ENCODE measurements at regions not wholly inside any gene's neighbourhood (a gene's known extent, or its start where the extent isn't known, plus 50 kb on each side); places are given as distances from the start of the nearest gene placed in this dataset.
"Not testable (repeated sequence)": the region's sequence is repeated elsewhere in the genome, so short reads cannot be mapped to it uniquely, and the experiment has no call there.

- TF ChIP-seq POLR2A (IDR thresholded peaks at IDR 0.05; ENCODE audit: low read depth, low read length), result no peak
- no peak for TF ChIP-seq POLR2AphosphoS5 (IDR thresholded peaks at IDR 0.05; ENCODE audit: low read depth, low read length)
- no peak for TF ChIP-seq TAF1 (IDR thresholded peaks at IDR 0.05; ENCODE audit: borderline replicate concordance, low read depth, low read length)
- no peak for FAIRE-seq
- DNase-seq (ENCODE audit: insufficient read length), result no peak
These were observed 114.0 kb downstream of the SLC38A4 start for GRCh38 chr12:46711756-46712155.

DNA sequence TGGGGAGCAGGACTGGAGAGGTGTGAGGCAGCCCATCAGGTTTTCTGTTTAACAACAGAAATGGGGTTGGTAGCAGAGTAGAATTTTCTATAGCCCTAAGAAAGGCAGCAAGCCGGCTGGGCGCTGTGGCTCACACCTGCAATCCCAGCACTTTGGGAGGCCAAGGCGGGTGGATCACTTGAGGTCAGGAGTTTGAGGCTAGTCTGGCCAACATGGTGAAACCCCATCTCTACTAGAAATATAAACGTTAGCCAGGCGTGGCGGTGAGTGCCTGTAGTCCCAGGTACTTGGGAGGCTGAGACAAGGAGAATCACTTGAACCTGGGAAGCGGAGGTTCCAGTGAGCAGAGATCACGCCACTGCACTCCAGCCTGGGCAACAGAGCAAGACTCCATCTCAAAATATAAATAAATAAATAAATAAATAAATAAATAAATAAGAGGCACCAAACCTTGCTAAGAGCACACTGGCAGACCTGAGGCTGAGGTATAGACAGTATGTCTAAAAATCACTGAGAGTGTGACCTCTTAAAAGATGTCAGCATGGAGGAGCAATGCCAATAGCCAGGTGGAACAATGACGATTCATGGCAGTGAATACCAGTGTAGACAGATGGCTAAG lies 115.6 kb downstream of the SLC38A4 start:
- no peak for DNase-seq (ENCODE audit: insufficient read length)
- no peak for FAIRE-seq
- TF ChIP-seq POLR2AphosphoS5 (IDR thresholded peaks at IDR 0.05; ENCODE audit: low read depth, low read length), result no peak
- no peak for TF ChIP-seq TAF1 (IDR thresholded peaks at IDR 0.05; ENCODE audit: borderline replicate concordance, low read depth, low read length)
- TF ChIP-seq POLR2A (IDR thresholded peaks at IDR 0.05; ENCODE audit: low read depth, low read length), result no peak

DNA sequence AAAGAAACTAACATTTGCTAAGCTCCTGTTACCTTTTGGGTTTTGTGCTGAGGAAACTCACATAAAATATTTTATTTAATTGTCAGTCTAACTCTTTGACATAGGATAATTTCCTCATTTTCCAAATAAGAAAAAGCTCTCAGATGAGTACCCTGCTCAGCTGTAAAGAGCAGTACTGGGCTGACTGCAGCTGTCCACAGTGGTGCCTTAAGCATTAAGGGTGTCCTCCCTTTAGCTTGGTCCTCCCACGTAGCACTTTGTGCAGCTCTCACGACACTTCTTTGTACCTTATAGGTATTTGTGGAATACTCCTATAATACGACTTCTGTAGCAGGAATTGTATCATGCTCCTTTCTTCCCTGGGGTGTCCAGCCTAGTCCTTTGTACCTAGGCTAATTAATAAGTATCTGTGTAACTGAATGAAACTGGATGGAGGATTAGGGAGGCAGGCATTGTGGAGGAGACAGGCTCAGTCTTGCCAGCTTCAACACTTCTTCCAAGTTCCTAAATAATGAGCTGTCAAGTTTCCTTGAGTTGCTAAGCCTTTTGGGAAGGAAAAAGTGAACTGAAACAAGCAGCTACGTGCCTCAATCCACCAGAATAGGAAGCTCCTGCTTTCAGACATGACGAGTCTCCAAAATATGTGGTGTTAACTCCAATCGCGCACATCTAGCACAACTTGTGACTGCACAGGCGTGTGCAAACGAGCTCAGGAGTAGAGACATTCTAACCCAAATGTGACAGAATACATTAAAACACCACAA lies 123.0 kb downstream of the SLC38A4 start:
- TF ChIP-seq POLR2A (IDR thresholded peaks at IDR 0.05; ENCODE audit: low read depth, low read length) (no peak), TAF1 (IDR thresholded peaks at IDR 0.05; ENCODE audit: borderline replicate concordance, low read depth, low read length) (no peak), POLR2AphosphoS5 (IDR thresholded peaks at IDR 0.05; ENCODE audit: low read depth, low read length) (no peak)
- FAIRE-seq, result no peak
- DNase-seq (ENCODE audit: insufficient read length), result no peak

DNA sequence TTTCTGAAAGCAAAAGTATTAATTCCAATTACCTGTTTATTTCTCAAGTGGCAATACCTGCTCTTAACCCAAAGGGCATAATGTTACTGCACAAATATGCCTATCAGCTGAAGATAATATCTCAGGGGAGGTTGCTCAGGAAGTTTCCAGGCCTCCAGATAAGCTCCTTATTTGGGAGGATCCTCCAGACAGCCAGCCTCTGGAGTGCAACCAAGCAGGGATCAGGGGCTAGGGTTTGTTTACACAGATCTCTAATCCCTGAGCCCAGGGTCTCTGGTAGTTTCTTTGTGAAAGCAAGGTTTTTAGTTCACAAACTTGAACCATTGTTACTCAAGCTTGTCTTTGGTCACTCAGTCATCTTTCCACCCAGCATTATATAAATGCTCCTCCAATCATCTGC lies 124.4 kb downstream of the SLC38A4 start:
- DNase-seq (ENCODE audit: insufficient read length), result no peak
- no peak for FAIRE-seq
- TF ChIP-seq TAF1 (IDR thresholded peaks at IDR 0.05; ENCODE audit: borderline replicate concordance, low read depth, low read length) (no peak), POLR2A (IDR thresholded peaks at IDR 0.05; ENCODE audit: low read depth, low read length) (no peak), POLR2AphosphoS5 (IDR thresholded peaks at IDR 0.05; ENCODE audit: low read depth, low read length) (no peak)

DNA sequence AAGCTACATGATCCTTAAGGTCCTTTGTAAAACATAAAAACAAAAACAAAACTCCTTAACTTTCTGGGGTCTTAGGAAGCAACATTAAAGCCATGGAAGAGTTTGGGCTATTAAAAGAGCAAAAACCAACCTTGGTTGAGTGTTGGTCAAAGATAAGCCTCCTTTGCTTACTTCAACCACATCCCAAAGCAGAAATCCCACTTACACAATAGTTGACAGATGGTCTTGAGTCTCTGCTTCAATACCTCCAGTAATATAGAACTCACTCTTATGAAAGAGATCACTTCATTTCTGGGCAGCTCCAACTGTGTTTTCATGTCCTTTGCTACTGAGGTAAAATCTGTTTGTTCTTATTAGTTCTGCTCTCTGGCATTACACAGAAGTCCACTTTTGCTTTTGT lies 125.8 kb downstream of the SLC38A4 start:
- no peak for FAIRE-seq
- TF ChIP-seq POLR2A (IDR thresholded peaks at IDR 0.05; ENCODE audit: low read depth, low read length) (no peak), TAF1 (IDR thresholded peaks at IDR 0.05; ENCODE audit: borderline replicate concordance, low read depth, low read length) (no peak), POLR2AphosphoS5 (IDR thresholded peaks at IDR 0.05; ENCODE audit: low read depth, low read length) (no peak)
- DNase-seq (ENCODE audit: insufficient read length), result no peak

DNA sequence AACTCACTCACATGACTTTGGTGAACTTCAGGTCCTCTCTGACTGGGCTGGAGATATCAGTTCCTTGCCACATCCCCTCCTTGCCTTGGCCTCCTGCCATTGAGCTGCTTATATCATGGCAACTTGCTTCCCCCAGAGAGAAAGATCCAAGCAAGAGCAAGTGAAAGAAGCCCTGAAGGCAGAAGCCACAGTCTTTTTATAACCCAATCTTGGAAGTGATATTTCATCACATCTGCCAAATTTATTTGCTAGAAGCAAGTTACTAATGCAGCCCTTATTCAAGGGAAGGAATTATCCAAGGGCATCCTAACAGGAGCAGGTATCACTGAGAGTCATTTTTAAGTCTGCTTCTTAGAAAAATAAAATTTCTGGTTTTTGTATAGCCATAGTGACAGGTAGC lies 127.8 kb downstream of the SLC38A4 start:
- no peak for FAIRE-seq
- no peak for DNase-seq (ENCODE audit: insufficient read length)
- TF ChIP-seq POLR2A (IDR thresholded peaks at IDR 0.05; ENCODE audit: low read depth, low read length), result no peak
- TF ChIP-seq TAF1 (IDR thresholded peaks at IDR 0.05; ENCODE audit: borderline replicate concordance, low read depth, low read length), result no peak
- no peak for TF ChIP-seq POLR2AphosphoS5 (IDR thresholded peaks at IDR 0.05; ENCODE audit: low read depth, low read length)

DNA sequence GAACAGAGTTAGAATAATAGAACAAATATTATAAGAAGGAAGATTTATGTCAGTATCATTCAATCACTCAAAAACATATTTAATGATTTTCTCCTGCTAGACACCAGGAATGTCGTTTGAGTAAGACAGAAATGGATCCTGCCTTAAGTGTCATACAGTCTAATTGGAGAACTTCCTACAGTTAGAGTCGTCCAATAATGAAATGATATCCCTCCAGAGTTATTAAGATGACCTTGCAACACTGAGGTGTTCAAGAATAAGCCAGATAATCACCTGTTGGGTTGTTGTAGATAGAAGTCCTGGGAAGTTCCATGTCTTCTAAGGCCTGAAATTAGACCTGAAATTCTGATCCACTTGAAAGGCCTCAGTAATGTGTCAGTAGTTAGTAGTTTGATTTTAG lies 132.3 kb downstream of the SLC38A4 start:
- no peak for DNase-seq (ENCODE audit: insufficient read length)
- TF ChIP-seq TAF1 (IDR thresholded peaks at IDR 0.05; ENCODE audit: borderline replicate concordance, low read depth, low read length) (no peak), POLR2A (IDR thresholded peaks at IDR 0.05; ENCODE audit: low read depth, low read length) (no peak), POLR2AphosphoS5 (IDR thresholded peaks at IDR 0.05; ENCODE audit: low read depth, low read length) (no peak)
- FAIRE-seq, result no peak

DNA sequence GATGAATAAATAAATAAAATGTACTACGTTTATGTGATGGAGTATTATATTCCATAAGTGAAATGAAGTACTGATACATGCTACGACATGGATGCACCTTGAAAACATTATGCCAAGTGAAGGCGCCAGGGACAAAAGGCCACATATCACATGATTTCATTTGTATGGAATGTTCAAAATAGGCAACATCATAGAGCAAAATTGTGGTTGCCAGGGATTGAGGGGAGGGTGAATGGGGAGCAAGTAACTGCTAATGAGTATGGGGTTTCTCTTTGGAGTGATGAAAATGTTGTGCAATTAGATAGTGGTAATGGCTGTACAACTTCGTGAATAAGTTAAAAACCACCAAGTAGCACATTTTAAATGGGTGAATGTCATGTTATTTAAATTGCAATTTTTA lies 132.8 kb downstream of the SLC38A4 start:
- TF ChIP-seq TAF1 (IDR thresholded peaks at IDR 0.05; ENCODE audit: borderline replicate concordance, low read depth, low read length) (no peak), POLR2AphosphoS5 (IDR thresholded peaks at IDR 0.05; ENCODE audit: low read depth, low read length) (no peak), POLR2A (IDR thresholded peaks at IDR 0.05; ENCODE audit: low read depth, low read length) (no peak)
- DNase-seq (ENCODE audit: insufficient read length) (no peak), FAIRE-seq (no peak)

DNA sequence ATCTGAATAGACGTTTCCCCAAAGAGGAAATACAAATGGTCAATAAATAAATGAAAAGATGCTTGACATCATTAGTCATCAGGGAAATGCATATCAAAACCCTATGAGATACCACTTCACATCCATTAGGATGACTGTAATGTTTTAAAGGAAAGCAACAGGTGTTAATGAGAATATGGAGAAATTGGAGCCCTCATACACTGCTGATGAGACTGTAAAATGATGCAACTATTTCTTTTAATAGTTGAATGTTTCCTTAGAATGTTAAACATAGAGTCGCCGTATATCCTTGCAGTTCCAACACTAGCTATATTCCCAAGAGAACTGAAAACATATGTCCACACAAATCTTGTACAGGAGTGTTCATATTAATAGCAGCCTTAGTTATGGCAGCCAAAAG lies 133.2 kb downstream of the SLC38A4 start:
- DNase-seq (ENCODE audit: insufficient read length) (no peak), FAIRE-seq (no peak)
- TF ChIP-seq POLR2AphosphoS5 (IDR thresholded peaks at IDR 0.05; ENCODE audit: low read depth, low read length) (no peak), TAF1 (IDR thresholded peaks at IDR 0.05; ENCODE audit: borderline replicate concordance, low read depth, low read length) (no peak), POLR2A (IDR thresholded peaks at IDR 0.05; ENCODE audit: low read depth, low read length) (no peak)

DNA sequence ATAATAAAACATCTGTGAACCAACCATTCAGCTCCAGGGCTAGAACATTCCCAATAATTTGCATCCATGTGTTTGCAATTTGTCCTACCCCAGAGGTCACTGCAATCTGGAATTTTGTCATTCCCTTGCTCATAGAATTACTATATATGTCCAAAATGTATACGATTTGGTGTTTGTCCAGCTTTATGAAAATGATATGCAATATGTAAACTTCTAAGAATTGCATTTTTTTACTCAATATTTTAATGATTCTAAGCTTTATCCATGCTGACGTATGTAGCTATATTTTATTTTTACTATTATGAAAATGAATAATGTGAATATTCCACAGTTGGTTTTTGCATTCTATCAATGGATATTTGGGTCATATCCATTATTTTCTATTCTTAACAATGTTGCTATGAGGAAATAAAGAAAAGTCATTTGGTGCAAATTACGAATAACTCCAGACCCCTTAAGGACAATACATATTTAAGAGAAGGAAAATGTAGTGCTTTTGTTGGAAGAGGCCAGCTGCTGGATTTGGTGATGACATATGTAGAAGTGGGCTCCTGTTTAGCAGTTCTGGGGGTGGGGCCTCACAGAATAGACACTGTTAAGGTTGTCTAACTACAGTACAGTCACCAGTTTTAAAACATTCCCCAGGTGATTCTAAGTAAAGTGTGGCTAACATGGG lies 139.4 kb downstream of the SLC38A4 start:
- TF ChIP-seq POLR2AphosphoS5 (IDR thresholded peaks at IDR 0.05; ENCODE audit: low read depth, low read length) (no peak), TAF1 (IDR thresholded peaks at IDR 0.05; ENCODE audit: borderline replicate concordance, low read depth, low read length) (no peak), POLR2A (IDR thresholded peaks at IDR 0.05; ENCODE audit: low read depth, low read length) (no peak)
- DNase-seq (ENCODE audit: insufficient read length) (no peak), FAIRE-seq (no peak)

DNA sequence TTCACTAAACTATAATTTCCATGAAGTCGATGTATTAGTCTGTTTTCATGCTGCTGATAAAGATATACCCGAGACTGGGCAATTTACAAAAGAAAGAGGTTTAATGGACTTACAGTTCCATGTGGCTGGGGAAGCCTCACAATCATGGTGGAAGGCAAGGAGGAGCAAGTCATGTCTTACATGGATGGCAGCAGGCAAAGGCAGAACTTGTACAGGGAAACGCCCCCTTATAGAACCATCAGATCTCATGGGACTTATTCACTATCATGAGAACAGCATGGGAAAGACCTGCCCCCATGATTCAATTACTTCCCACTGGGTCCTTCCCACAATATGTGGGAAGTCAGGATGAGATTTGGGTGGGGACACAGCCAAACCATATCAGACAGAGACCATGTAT lies 141.6 kb downstream of the SLC38A4 start:
- DNase-seq (ENCODE audit: insufficient read length); FAIRE-seq: not testable (repeated sequence)

- DNase-seq (ENCODE audit: insufficient read length) (no peak), FAIRE-seq (no peak)
- TF ChIP-seq POLR2AphosphoS5 (IDR thresholded peaks at IDR 0.05; ENCODE audit: low read depth, low read length), result no peak
- TF ChIP-seq POLR2A (IDR thresholded peaks at IDR 0.05; ENCODE audit: low read depth, low read length), result no peak
- TF ChIP-seq TAF1 (IDR thresholded peaks at IDR 0.05; ENCODE audit: borderline replicate concordance, low read depth, low read length), result no peak
These were observed 143.6 kb downstream of the SLC38A4 start for GRCh38 chr12:46682148-46682547.

Measured in GM12892 (cell line).